Astrocyte (in vitro differentiated cells and primary cell): ENCODE measurements at regions not wholly inside any gene's neighbourhood (a gene's known extent, or its start where the extent isn't known, plus 50 kb on each side); places are given as distances from the start of the nearest gene placed in this dataset.

Source experiments
- EZH2 ChIP-seq: IDR thresholded peaks from 2 replicates; pipeline ENCODE4 v1.6.1; 2012; ENCODE audit warnings: mild to moderate bottlenecking, low read length, inconsistent platforms; ENCODE audit not compliant: insufficient read depth
- TF ChIP-seq, protein P1 (sequence below): IDR thresholded peaks from 2 replicates; pipeline ENCODE4 v1.5.1; 2011; ENCODE audit warnings: low read depth, mild to moderate bottlenecking, inconsistent platforms, low read length, moderate library complexity; ENCODE audit not compliant: insufficient read depth

DNA sequence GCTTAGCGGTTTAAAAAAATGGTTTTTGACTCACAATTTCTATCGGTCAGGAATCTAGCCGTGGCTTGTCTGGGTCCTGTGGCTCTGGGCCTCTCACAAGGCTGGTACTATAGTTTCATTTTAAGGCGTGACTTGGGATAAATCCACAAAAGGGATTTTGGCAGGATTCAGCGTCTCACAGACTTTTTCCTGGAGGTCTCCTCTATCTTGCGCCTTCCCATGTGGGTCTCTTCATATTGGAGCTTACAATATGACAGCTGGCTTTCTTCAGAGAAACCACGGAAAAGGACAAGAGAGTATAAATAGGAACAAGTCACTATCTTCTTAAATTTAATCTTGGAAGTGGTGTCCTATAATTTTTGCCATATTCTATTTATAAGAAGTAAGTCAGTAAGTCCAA lies 250.5 kb downstream of the DSC3 start:
- TF ChIP-seq, protein P1, sequence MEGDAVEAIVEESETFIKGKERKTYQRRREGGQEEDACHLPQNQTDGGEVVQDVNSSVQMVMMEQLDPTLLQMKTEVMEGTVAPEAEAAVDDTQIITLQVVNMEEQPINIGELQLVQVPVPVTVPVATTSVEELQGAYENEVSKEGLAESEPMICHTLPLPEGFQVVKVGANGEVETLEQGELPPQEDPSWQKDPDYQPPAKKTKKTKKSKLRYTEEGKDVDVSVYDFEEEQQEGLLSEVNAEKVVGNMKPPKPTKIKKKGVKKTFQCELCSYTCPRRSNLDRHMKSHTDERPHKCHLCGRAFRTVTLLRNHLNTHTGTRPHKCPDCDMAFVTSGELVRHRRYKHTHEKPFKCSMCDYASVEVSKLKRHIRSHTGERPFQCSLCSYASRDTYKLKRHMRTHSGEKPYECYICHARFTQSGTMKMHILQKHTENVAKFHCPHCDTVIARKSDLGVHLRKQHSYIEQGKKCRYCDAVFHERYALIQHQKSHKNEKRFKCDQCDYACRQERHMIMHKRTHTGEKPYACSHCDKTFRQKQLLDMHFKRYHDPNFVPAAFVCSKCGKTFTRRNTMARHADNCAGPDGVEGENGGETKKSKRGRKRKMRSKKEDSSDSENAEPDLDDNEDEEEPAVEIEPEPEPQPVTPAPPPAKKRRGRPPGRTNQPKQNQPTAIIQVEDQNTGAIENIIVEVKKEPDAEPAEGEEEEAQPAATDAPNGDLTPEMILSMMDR = no peak
- TF ChIP-seq EZH2 = no peak
